ENCODE measurements at regions not wholly inside any gene's neighbourhood (a gene's known extent, or its start where the extent isn't known, plus 50 kb on each side); places are given as distances from the start of the nearest gene placed in this dataset.

DNA sequence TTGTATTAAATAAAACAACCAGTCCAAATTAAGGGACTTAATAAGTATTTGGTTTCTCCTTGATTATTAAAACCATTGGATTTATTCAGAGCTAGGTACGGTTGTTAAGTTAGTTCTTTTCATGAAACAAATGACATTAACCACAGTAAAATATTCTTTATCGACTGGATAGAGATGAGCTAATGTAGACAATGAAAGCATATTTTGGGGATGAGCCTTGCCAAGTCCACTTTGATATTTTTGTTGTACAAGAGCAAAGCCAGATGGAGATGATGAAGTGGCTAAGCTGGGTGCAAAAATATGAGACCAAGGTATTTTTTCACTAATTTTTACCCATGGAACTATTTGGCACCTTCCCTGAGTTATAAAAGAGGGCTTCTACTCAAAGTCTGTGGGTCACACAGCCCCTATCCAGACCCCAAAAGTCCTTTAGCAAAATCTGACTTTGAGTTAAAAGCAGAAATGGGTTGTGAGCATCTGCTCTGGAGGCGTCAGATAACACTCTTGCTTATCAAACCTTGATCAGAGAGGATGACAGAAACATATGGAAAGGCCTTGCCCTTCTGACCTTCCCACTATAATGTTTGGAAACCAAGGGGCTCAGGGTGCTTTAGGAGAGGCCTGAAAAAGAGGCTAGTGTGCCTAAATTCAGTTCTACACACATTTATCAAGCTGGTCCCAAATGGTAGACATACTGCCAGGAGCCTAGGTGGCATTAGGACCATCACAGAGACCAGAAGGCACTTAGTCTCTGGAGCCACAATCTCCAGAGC is 456.8 kb downstream of the MTX2 start:
- no peak for DNase-seq
- no peak overlapping the region for H3K4me3 ChIP-seq
- 70 to 82% (median 78%) methylated on average over 3 of the region's 3 CpGs for WGBS, 5 donors

DNA sequence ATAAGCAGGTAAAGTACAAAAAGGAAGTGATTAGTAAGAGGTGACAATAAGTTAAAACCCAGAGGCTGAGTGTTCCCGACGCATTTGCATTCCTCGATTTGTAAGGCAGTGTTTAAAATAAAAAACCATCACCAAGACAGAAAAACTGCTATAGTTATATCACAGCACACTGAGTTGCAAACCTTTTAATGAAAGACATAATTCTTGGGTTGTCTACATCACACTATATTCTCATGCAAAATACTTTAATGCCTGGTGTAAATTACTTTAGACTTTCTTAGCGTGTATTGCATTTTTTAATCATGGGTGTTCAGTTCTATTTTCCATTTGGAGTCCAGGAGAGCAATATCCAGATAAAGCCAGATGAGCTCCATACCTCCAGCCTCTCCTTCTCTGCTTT is 458.5 kb downstream of the MTX2 start:
- H3K4me3 ChIP-seq: no peak overlapping the region
- WGBS, 5 donors: 68 to 83% (median 79%) methylated on average over 4 of the region's 4 CpGs
- H3K36me3 ChIP-seq: no peaks in the 10 kb centered on the region
- no peak overlapping the region for H3K27ac ChIP-seq
- peaks cover 0 to 7% (median 0%) of the 10 kb centered on the region in 4 donors for H3K4me1 ChIP-seq
- no peaks in the 10 kb centered on the region for H3K9me3 ChIP-seq
- no peak for TF ChIP-seq POLR2AphosphoS5 (IDR thresholded peaks at IDR 0.05)
- TF ChIP-seq EP300 (IDR thresholded peaks at IDR 0.05): no peak
- no peak for TF ChIP-seq POLR2A (IDR thresholded peaks at IDR 0.05)
- TF ChIP-seq, protein P1, sequence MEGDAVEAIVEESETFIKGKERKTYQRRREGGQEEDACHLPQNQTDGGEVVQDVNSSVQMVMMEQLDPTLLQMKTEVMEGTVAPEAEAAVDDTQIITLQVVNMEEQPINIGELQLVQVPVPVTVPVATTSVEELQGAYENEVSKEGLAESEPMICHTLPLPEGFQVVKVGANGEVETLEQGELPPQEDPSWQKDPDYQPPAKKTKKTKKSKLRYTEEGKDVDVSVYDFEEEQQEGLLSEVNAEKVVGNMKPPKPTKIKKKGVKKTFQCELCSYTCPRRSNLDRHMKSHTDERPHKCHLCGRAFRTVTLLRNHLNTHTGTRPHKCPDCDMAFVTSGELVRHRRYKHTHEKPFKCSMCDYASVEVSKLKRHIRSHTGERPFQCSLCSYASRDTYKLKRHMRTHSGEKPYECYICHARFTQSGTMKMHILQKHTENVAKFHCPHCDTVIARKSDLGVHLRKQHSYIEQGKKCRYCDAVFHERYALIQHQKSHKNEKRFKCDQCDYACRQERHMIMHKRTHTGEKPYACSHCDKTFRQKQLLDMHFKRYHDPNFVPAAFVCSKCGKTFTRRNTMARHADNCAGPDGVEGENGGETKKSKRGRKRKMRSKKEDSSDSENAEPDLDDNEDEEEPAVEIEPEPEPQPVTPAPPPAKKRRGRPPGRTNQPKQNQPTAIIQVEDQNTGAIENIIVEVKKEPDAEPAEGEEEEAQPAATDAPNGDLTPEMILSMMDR (IDR thresholded peaks at IDR 0.05): no peak
- intact Hi-C loops (cut with DNase I; ENCODE audit: low total_unique reads): no loop called here
- H3K27me3 ChIP-seq: no peaks in the 10 kb centered on the region
- DNase-seq: no peak

More for the DNA sequence above, 456.8 kb downstream of the MTX2 start:
- intact Hi-C loops (cut with DNase I; ENCODE audit: low total_unique reads): no loop called here
- H3K27me3 ChIP-seq: peaks cover 0 to 6% (median 0%) of the 10 kb centered on the region in 3 donors
- H3K27ac ChIP-seq: no peak overlapping the region
- H3K4me1 ChIP-seq: peaks cover 0 to 7% (median 0%) of the 10 kb centered on the region in 4 donors
- H3K36me3 ChIP-seq: no peaks in the 10 kb centered on the region
- no peak for TF ChIP-seq POLR2AphosphoS5 (IDR thresholded peaks at IDR 0.05)
- no peaks in the 10 kb centered on the region for H3K9me3 ChIP-seq

DNA sequence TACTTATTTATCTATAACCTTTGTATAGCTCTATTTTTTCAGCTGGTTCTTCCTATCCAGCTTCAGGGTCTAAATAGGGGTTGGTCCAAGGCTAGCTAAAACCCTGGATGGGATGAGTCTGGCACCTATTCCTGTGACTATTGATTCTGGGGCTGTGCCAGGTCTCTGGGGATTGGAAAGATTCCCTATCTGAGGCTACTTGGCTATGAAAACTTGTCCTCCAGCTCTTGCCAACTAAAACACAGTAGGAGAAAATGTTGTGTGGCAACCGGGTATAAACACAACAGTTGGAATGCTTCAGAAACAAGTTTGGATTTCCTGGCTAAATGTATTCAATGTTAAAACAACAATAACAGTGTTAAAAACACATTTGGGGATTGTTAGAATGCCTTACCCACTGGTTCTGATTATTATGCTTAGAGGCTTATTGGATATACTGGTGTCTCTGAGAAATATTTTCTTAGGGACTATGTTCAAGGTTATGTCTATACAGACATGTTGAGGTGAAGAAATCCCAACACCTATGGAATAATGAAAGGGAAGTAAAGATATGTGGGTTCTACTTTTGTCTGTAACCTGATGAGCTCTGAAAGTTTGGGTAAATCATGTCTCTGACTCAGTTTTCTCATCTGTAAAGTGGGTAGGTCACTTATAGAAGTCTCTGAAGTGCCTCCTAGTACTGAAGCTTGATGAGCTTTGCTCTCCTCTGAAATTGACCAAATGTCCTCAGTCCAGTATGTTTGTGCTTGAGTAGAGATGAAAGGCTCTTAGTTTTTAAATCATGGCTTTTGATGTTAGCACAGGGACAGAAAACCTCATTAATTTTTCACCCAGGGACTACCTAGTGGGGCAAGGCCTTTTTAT is 460.7 kb downstream of the MTX2 start:
- H3K4me3 ChIP-seq: no peak overlapping the region
- peaks cover 0 to 7% (median 0%) of the 10 kb centered on the region in 4 donors for H3K4me1 ChIP-seq
- H3K36me3 ChIP-seq: no peaks in the 10 kb centered on the region
- no peaks in the 10 kb centered on the region for H3K27me3 ChIP-seq
- no peak for TF ChIP-seq POLR2A (IDR thresholded peaks at IDR 0.05)
- no peak for TF ChIP-seq EP300 (IDR thresholded peaks at IDR 0.05)
- TF ChIP-seq, protein P1 (IDR thresholded peaks at IDR 0.05): no peak
- TF ChIP-seq POLR2AphosphoS5 (IDR thresholded peaks at IDR 0.05): no peak
- H3K27ac ChIP-seq: no peak overlapping the region
- peak in 1 of 2 donors; percentile 68 for DNase-seq
- intact Hi-C loops (cut with DNase I; ENCODE audit: low total_unique reads): no loop called here
- WGBS, 5 donors: 10 to 23% (median 18%) methylated on average over 1 of the region's 1 CpG
- no peaks in the 10 kb centered on the region for H3K9me3 ChIP-seq

DNA sequence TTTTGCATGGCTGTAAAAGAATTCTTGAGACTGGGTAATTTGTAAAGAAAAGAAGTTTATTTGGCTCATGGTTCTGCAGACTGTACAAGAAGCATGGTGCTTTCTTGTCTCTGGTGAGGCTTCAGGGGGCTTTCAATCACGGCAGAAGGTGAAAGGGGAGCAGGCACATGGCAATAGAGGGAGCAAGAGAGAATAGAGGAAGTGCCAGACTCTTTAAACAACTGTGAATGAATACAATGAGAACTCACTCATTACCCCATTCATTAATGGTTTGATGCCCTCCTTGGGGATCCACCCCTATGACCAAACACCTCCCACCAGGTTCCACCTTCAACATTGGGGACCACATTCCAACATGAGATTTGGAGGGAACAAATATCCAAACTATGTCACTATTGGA is 463.5 kb downstream of the MTX2 start:
- peaks cover 0 to 7% (median 0%) of the 10 kb centered on the region in 4 donors for H3K4me1 ChIP-seq
- WGBS, 5 donors: 40 to 54% (median 44%) methylated on average over 1 of the region's 1 CpG
- TF ChIP-seq POLR2AphosphoS5 (IDR thresholded peaks at IDR 0.05): no peak
- TF ChIP-seq, protein P1 (IDR thresholded peaks at IDR 0.05): no peak
- no peak for TF ChIP-seq POLR2A (IDR thresholded peaks at IDR 0.05)
- no peak for TF ChIP-seq EP300 (IDR thresholded peaks at IDR 0.05)
- no peaks in the 10 kb centered on the region for H3K27me3 ChIP-seq
- no peak overlapping the region for H3K27ac ChIP-seq
- DNase-seq: no peak
- H3K4me3 ChIP-seq: no peak overlapping the region
- intact Hi-C loops (cut with DNase I; ENCODE audit: low total_unique reads): no loop called here
- H3K9me3 ChIP-seq: no peaks in the 10 kb centered on the region
- no peaks in the 10 kb centered on the region for H3K36me3 ChIP-seq

Data from stomach (tissue), 8 donors.